GM12878 (cell line): ENCODE measurements at regions not wholly inside any gene's neighbourhood (a gene's known extent, or its start where the extent isn't known, plus 50 kb on each side); places are given as distances from the start of the nearest gene placed in this dataset.

Experiments used
- ATAC-seq: fragments of 200-7000 bp; cut with Tn5 transposase; 3 replicates; pipeline ENCODE4 v1.9.1; 2020; ENCODE audit warnings: mild to moderate bottlenecking, moderate library complexity
- BruUV-seq: library from RNA; stranded (reverse); fragments of 400-500 nt; replicated peaks from 2 replicates; lab custom pipeline; 2021; lab: Mats Ljungman, UMichigan
- CTCF ChIA-PET: fragments of 300-600 bp; sonication (Branson Sonifier 250); formaldehyde crosslinking; extraction: SDS; loops from one replicate; lab custom pipeline; 2021; ENCODE audit warnings: inconsistent platforms; lab: Yijun Ruan, JAX
- POLR2A ChIA-PET: fragments of 350-600 bp; formaldehyde crosslinking; extraction: SDS; loops from one replicate; lab custom pipeline; 2021; ENCODE audit warnings: inconsistent platforms; lab: Charles Lee
- RAD21 ChIA-PET: fragments of 300-600 bp; sonication (Branson Sonifier 250); formaldehyde crosslinking; loops from one replicate; lab custom pipeline; 2023; ENCODE audit warnings: antibody characterized with exemption; ENCODE audit not compliant: unreplicated experiment; lab: Charles Lee
- SMC1A ChIA-PET: fragments of 300-600 bp; sonication (Branson Sonifier 250); formaldehyde crosslinking; loops from one replicate; lab custom pipeline; 2023; ENCODE audit not compliant: unreplicated experiment, uncharacterized antibody; lab: Charles Lee
- DNase-seq: peaks from one replicate; pipeline ENCODE4 v3.0.0-alpha.2; 2011; ENCODE audit warnings: low read depth, low spot score
- FAIRE-seq: peaks from 3 replicates; lab custom pipeline; 2011; peaks lifted over from hg19 to GRCh38; lab: Jason Lieb, UNC
- H2AFZ ChIP-seq: 2 replicates; pipeline ENCODE4 v1.6.0; 2011; ENCODE audit warnings: low read depth, low read length, control low read depth; ENCODE audit not compliant: control insufficient read depth
- H3K27ac ChIP-seq: 2 replicates; pipeline ENCODE4 v1.5.1; 2011; ENCODE audit warnings: control low read depth; ENCODE audit not compliant: control insufficient read depth, insufficient read depth
- H3K27me3 ChIP-seq, 2 experiments: replicated peaks in 1 of 2; 2 replicates each; pipeline versions ENCODE4 v1.6.0 to v1.6.1; 2011; ENCODE audit warnings: low read length in 1 of 2; ENCODE audit not compliant: control insufficient read depth in 2 of 2, insufficient read depth in 2 of 2
- H3K36me3 ChIP-seq, 2 experiments: 2 replicates each; pipeline ENCODE4 v1.5.1; 2011; ENCODE audit warnings: low read length in 1 of 2; ENCODE audit not compliant: control insufficient read depth in 2 of 2, insufficient read depth in 2 of 2
- H3K4me1 ChIP-seq: 2 replicates; pipeline ENCODE4 v1.6.1; 2011; ENCODE audit warnings: mild to moderate bottlenecking, low read length, moderate library complexity, mixed read lengths; ENCODE audit not compliant: control insufficient read depth, insufficient read depth
- H3K4me2 ChIP-seq: 2 replicates; pipeline ENCODE4 v1.6.0; 2011; ENCODE audit warnings: control low read depth; ENCODE audit not compliant: control insufficient read depth, insufficient read depth
- H3K4me3 ChIP-seq: fragments of 200-600 bp; sonication (generic); 2 replicates; pipeline ENCODE4 v1.5.1; 2016
- H3K79me2 ChIP-seq: 2 replicates; pipeline ENCODE4 v1.6.0; 2011; ENCODE audit warnings: low read length; ENCODE audit not compliant: control insufficient read depth, insufficient read depth
- H3K9ac ChIP-seq: 2 replicates; pipeline ENCODE4 v1.8.0; 2011; ENCODE audit warnings: low read length, control low read depth, mixed read lengths; ENCODE audit not compliant: control insufficient read depth, insufficient read depth
- H3K9me3 ChIP-seq: replicated peaks from 3 replicates; pipeline ENCODE4 v1.5.1; 2011; ENCODE audit warnings: mild to moderate bottlenecking, low read length; ENCODE audit not compliant: control insufficient read depth, insufficient read depth
- H4K20me1 ChIP-seq: 2 replicates; pipeline ENCODE4 v1.6.0; 2011; ENCODE audit not compliant: control insufficient read depth, insufficient read depth
- BCL3 ChIP-seq: IDR thresholded peaks from 2 replicates; pipeline ENCODE4 v1.6.1; 2011; ENCODE audit warnings: borderline replicate concordance, low read depth, mild to moderate bottlenecking, moderate library complexity, low read length; ENCODE audit not compliant: insufficient read depth, poor library complexity, severe bottlenecking
- CHD4 ChIP-seq: fragments of 200-600 bp; sonication (generic); IDR thresholded peaks from 2 replicates; pipeline ENCODE4 v1.6.1; 2016; ENCODE audit warnings: mild to moderate bottlenecking
- EZH2 ChIP-seq: IDR thresholded peaks from 2 replicates; pipeline ENCODE4 v1.6.1; 2012; ENCODE audit warnings: low read depth, mild to moderate bottlenecking, control low read depth, inconsistent platforms, low read length, borderline replicate concordance; ENCODE audit not compliant: control insufficient read depth
- FOS ChIP-seq: IDR thresholded peaks from 3 replicates; pipeline ENCODE4 v1.6.1; 2011; ENCODE audit warnings: borderline replicate concordance; ENCODE audit not compliant: insufficient read length; ENCODE audit errors: extremely low read depth
- FOXK2 ChIP-seq: fragments of 450-650 bp; IDR thresholded peaks from 2 replicates; pipeline ENCODE4 v1.6.1; 2017; ENCODE audit warnings: mild to moderate bottlenecking, moderate library complexity
- GABPA ChIP-seq: IDR thresholded peaks from 2 replicates; pipeline ENCODE4 v1.6.1; 2014; ENCODE audit warnings: antibody characterized with exemption, low read depth, mild to moderate bottlenecking, inconsistent platforms
- MYC ChIP-seq: IDR thresholded peaks from 2 replicates; pipeline ENCODE4 v1.6.1; 2011; ENCODE audit warnings: mild to moderate bottlenecking, low read length, moderate library complexity, inconsistent platforms; ENCODE audit not compliant: insufficient read depth, insufficient replicate concordance, insufficient read length, severe bottlenecking
- NR2F1 ChIP-seq: fragments of 450-650 bp; conservative IDR thresholded peaks from 2 replicates; pipeline ENCODE4 v1.6.1; 2017; ENCODE audit warnings: mild to moderate bottlenecking
- SMAD1 ChIP-seq: fragments of 450-650 bp; IDR thresholded peaks from 2 replicates; pipeline ENCODE4 v1.6.1; 2018; ENCODE audit warnings: mild to moderate bottlenecking, low read depth; ENCODE audit not compliant: partially characterized antibody
- SMARCA5 ChIP-seq: fragments of 450-650 bp; IDR thresholded peaks from 2 replicates; pipeline ENCODE4 v1.6.1; 2017; ENCODE audit warnings: mild to moderate bottlenecking
- SP1 ChIP-seq: IDR thresholded peaks from one replicate; pipeline ENCODE4 v1.6.1; 2011; ENCODE audit warnings: low read depth, low read length
- SREBF2 ChIP-seq: IDR thresholded peaks from 2 replicates; pipeline ENCODE4 v1.6.1; 2012; ENCODE audit warnings: mild to moderate bottlenecking, low read length
- TBL1XR1 ChIP-seq: IDR thresholded peaks from 2 replicates; pipeline ENCODE4 v1.6.1; 2012; ENCODE audit warnings: low read depth, low read length, improper control_type of control experiment
- TCF7 ChIP-seq: IDR thresholded peaks from 2 replicates; pipeline ENCODE4 v1.6.1; 2014; ENCODE audit warnings: antibody characterized with exemption, borderline replicate concordance
- ZNF274 ChIP-seq: IDR thresholded peaks from one replicate; pipeline ENCODE4 v1.8.0; 2011; ENCODE audit not compliant: insufficient read length, insufficient read depth
- ZNF622 ChIP-seq: fragments of 450-650 bp; IDR thresholded peaks from 2 replicates; pipeline ENCODE4 v1.6.1; 2017; ENCODE audit warnings: mild to moderate bottlenecking, inconsistent platforms
- WGBS: methylation state at CpG from one replicate; pipeline ENCODE4 v1.1.6; 2016; ENCODE audit warnings: low lambda C conversion rate; ENCODE audit not compliant: insufficient replicate concordance, insufficient coverage; ENCODE audit errors: missing lambda C conversion rate; 5-methylcytosine and 5-hydroxymethylcytosine counted together
- in situ Hi-C: fragments of 300-500 bp; cut with MboI; formaldehyde crosslinking; loops from 9 replicates; pipeline ENCODE4 v1.14.3; 2018; ENCODE audit warnings: mixed read lengths
- intact Hi-C: fragments of 100-400 bp; cut with micrococcal nuclease; formaldehyde crosslinking; loops from one replicate; pipeline ENCODE4 v1.14.2; 2022; ENCODE audit not compliant: unreplicated experiment
- TF ChIP-seq, protein P1 (sequence below): fragments of 450-650 bp; IDR thresholded peaks from 2 replicates; pipeline ENCODE4 v1.6.1; 2017; ENCODE audit warnings: antibody characterized with exemption, mild to moderate bottlenecking, moderate library complexity

DNA sequence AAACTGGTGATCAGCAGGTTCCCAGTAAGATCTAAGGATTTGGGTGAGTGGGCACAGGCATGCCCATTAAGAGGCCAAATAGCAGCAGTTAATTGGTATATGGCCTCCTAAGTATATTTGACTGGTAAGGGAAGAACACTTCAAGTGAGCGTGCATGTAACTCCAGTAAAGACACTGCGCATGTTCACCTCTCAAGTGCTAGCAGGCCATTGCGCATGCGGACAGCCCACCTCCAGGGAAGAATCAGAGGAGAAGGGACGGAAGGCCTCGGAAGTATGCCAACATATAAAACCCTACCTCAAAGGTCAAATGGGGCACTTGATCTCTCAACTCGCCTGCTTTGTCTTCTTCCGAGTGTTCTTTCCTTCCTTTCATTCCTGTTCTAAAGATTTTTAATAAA, 118.0 kb downstream of the ARL5B start:
- RAD21 ChIA-PET, result no interaction called here
- no TSS peak for BruUV-seq
- in situ Hi-C loops, result no loop called here

GRCh38 chr10:18786478-18786877, 127.2 kb downstream of the ARL5B start:
- Histone ChIP-seq H3K9me3 (no peaks in the 10 kb centered on the region), H3K79me2 (no peaks in the 10 kb centered on the region), H3K27me3 (no peaks in the 10 kb centered on the region), H3K4me3 (no peak overlapping the region), H4K20me1 (no peaks in the 10 kb centered on the region), H2AFZ (no peak overlapping the region), H3K4me2 (no peak overlapping the region), H3K4me1 (no peaks in the 10 kb centered on the region), H3K36me3 (no peaks in the 10 kb centered on the region), H3K9ac (no peak overlapping the region), H3K27ac (no peak overlapping the region)
- WGBS, result 19% methylated on average over 3 of the region's 3 CpGs
- ChIA-PET CTCF (interaction anchor here (0.6 kb wide), 1 partner anchor 37 kb away, joined by 3 read pairs; no protein-coding TSS in a partner anchor), POLR2A (interaction anchor here (0.6 kb wide), 1 partner anchor 525 kb away, joined by 3 read pairs; no protein-coding TSS in a partner anchor), RAD21 (no interaction called here), SMC1A (no interaction called here)
- in situ Hi-C loops (no loop called here), intact Hi-C loops (no loop called here)
- ATAC-seq (no peak), DNase-seq (no peak), FAIRE-seq (no peak)
- BruUV-seq, result no TSS peak
- TF ChIP-seq CHD4 (no peak), BCL3 (no peak), TCF7 (no peak), TBL1XR1 (no peak), MYC (no peak), GABPA (no peak), ZNF274 (no peak)
- TF ChIP-seq, protein P1, sequence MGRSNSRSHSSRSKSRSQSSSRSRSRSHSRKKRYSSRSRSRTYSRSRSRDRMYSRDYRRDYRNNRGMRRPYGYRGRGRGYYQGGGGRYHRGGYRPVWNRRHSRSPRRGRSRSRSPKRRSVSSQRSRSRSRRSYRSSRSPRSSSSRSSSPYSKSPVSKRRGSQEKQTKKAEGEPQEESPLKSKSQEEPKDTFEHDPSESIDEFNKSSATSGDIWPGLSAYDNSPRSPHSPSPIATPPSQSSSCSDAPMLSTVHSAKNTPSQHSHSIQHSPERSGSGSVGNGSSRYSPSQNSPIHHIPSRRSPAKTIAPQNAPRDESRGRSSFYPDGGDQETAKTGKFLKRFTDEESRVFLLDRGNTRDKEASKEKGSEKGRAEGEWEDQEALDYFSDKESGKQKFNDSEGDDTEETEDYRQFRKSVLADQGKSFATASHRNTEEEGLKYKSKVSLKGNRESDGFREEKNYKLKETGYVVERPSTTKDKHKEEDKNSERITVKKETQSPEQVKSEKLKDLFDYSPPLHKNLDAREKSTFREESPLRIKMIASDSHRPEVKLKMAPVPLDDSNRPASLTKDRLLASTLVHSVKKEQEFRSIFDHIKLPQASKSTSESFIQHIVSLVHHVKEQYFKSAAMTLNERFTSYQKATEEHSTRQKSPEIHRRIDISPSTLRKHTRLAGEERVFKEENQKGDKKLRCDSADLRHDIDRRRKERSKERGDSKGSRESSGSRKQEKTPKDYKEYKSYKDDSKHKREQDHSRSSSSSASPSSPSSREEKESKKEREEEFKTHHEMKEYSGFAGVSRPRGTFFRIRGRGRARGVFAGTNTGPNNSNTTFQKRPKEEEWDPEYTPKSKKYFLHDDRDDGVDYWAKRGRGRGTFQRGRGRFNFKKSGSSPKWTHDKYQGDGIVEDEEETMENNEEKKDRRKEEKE, result no peak

More for the DNA sequence above, 118.0 kb downstream of the ARL5B start:
- 57% methylated on average over 8 of the region's 8 CpGs for WGBS
- Histone ChIP-seq H3K4me3 (no peak overlapping the region), H3K9me3 (no peaks in the 10 kb centered on the region), H4K20me1 (no peaks in the 10 kb centered on the region), H3K36me3 (no peaks in the 10 kb centered on the region), H3K9ac (no peak overlapping the region), H2AFZ (no peak overlapping the region), H3K4me1 (no peaks in the 10 kb centered on the region), H3K27ac (no peak overlapping the region), H3K79me2 (no peaks in the 10 kb centered on the region), H3K4me2 (no peak overlapping the region), H3K27me3 (no peaks in the 10 kb centered on the region)
- intact Hi-C loops, result no loop called here
- SMC1A ChIA-PET, result no interaction called here
- FAIRE-seq (no peak), DNase-seq (no peak), ATAC-seq (no peak)
- TF ChIP-seq GABPA, result no peak
- no peak for TF ChIP-seq NR2F1
- TF ChIP-seq FOS, result no peak
- no peak for TF ChIP-seq SMARCA5
- TF ChIP-seq ZNF622, result no peak
- TF ChIP-seq SMAD1, result no peak
- TF ChIP-seq EZH2, result no peak
- no peak for TF ChIP-seq FOXK2
- no peak for TF ChIP-seq SREBF2
- TF ChIP-seq SP1, result no peak
- CTCF ChIA-PET, result interaction anchor here (1.0 kb wide), 1 partner anchor 14 kb away, joined by 3 read pairs; no protein-coding TSS in a partner anchor
- POLR2A ChIA-PET, result no interaction called here
